K562 (cell line): ENCODE measurements at regions not wholly inside any gene's neighbourhood (a gene's known extent, or its start where the extent isn't known, plus 50 kb on each side); places are given as distances from the start of the nearest gene placed in this dataset.

ENCODE experiments used
- ATAC-seq: fragments of 200-7000 bp; cut with Tn5 transposase; 3 replicates; pipeline ENCODE4 v1.9.1; 2020; ENCODE audit warnings: moderate library complexity
- BruUV-seq: library from RNA; stranded (reverse); fragments of 400-500 nt; replicated peaks from 2 replicates; lab custom pipeline; 2021; lab: Mats Ljungman, UMichigan
- CTCF ChIA-PET: fragments of 300-600 bp; formaldehyde crosslinking; extraction: SDS; loops from one replicate; lab custom pipeline; 2021; ENCODE audit warnings: low intra/inter-chr PET ratio; lab: Yijun Ruan, JAX
- POLR2A ChIA-PET: fragments of 300-600, 350-650 bp; sonication (Branson Sonifier 250); formaldehyde crosslinking; extraction: SDS; loops from one replicate; lab custom pipeline; 2021; ENCODE audit warnings: antibody characterized with exemption, inconsistent platforms; lab: Yijun Ruan, JAX
- DNase-seq, 4 experiments: peaks; one replicate each; pipeline versions ENCODE4 v3.0.0 to v3.0.0-alpha.2; 2011 to 2018; ENCODE audit warnings: low spot score in 3 of 4, mixed read lengths in 3 of 4; ENCODE audit errors: extremely low read depth in 1 of 4
- FAIRE-seq: peaks from 2 replicates; lab custom pipeline; 2011; peaks lifted over from hg19 to GRCh38; lab: Jason Lieb, UNC
- H2AFZ ChIP-seq: 2 replicates; pipeline ENCODE4 v1.6.0; 2011; ENCODE audit warnings: low read depth, low read length, control low read depth, inconsistent platforms
- H3K27ac ChIP-seq: fragments of 200-600 bp; 3 replicates; pipeline ENCODE4 v1.8.0; 2011; ENCODE audit warnings: low read depth, mild to moderate bottlenecking, control low read depth, inconsistent platforms, low read length, moderate library complexity, mixed read lengths; ENCODE audit errors: extremely low read depth
- H3K27me3 ChIP-seq, 2 experiments: fragments of 300-600 bp in 1 of 2; 2 replicates in 1 of 2; 3 replicates in 1 of 2; pipeline versions ENCODE4 v1.6.0 to v1.8.0; 2011; ENCODE audit warnings: inconsistent platforms in 2 of 2, low read length in 2 of 2, mild to moderate bottlenecking in 1 of 2, mixed read lengths in 1 of 2, moderate library complexity in 1 of 2; ENCODE audit not compliant: control insufficient read depth in 2 of 2, insufficient read depth in 2 of 2
- H3K36me3 ChIP-seq: fragments of 300-600 bp; 3 replicates; pipeline ENCODE4 v1.8.0; 2011; ENCODE audit warnings: mild to moderate bottlenecking, low read length, inconsistent platforms; ENCODE audit not compliant: control insufficient read depth, insufficient read depth
- H3K4me1 ChIP-seq, 2 experiments: fragments of 200-600 bp in 1 of 2; replicated peaks in 1 of 2; 2 replicates in 1 of 2; 3 replicates in 1 of 2; pipeline versions ENCODE4 v1.5.1 to v1.8.0; 2011; ENCODE audit warnings: inconsistent platforms in 2 of 2, low read length in 2 of 2, mild to moderate bottlenecking in 1 of 2, mixed read lengths in 1 of 2, moderate library complexity in 1 of 2; ENCODE audit not compliant: control insufficient read depth in 2 of 2, insufficient read depth in 2 of 2
- H3K4me2 ChIP-seq: 2 replicates; pipeline ENCODE4 v1.6.1; 2011; ENCODE audit warnings: low read length, control low read depth, inconsistent platforms, mixed read lengths; ENCODE audit not compliant: insufficient read depth
- H3K4me3 ChIP-seq: fragments of 200-600 bp; sonication (generic), shearing (Covaris generic); 2 replicates; pipeline ENCODE4 v1.5.1; 2016; ENCODE audit warnings: control low read depth, inconsistent platforms
- H3K79me2 ChIP-seq: fragments of 200-600 bp; 3 replicates; pipeline ENCODE4 v1.8.0; 2011; ENCODE audit warnings: low read length, inconsistent platforms; ENCODE audit not compliant: control insufficient read depth, insufficient read depth
- H3K9ac ChIP-seq, 2 experiments: 2 replicates each; pipeline versions ENCODE4 v1.6.0 to v1.6.1; 2011; ENCODE audit warnings: low read depth in 2 of 2, low read length in 2 of 2, control low read depth in 1 of 2, inconsistent platforms in 1 of 2, mild to moderate bottlenecking in 1 of 2, mixed read lengths in 1 of 2; ENCODE audit not compliant: insufficient read depth in 1 of 2
- H3K9me1 ChIP-seq: one replicate; pipeline ENCODE4 v1.6.0; 2011; ENCODE audit warnings: inconsistent platforms, mild to moderate bottlenecking, low read length, moderate library complexity; ENCODE audit not compliant: control insufficient read depth, insufficient read depth
- H3K9me3 ChIP-seq: replicated peaks from 2 replicates; pipeline ENCODE4 v1.5.1; 2011; ENCODE audit warnings: low read depth, low read length, inconsistent platforms; ENCODE audit not compliant: control insufficient read depth, insufficient read depth
- H4K20me1 ChIP-seq: replicated peaks from 2 replicates; pipeline ENCODE4 v1.6.1; 2011; ENCODE audit warnings: low read length, inconsistent platforms, mixed read lengths; ENCODE audit not compliant: control insufficient read depth, insufficient read depth
- BDP1 ChIP-seq: IDR thresholded peaks from 3 replicates; pipeline ENCODE4 v1.6.1; 2011; ENCODE audit not compliant: insufficient read length, insufficient read depth
- CBX8 ChIP-seq: fragments of 200-600 bp; sonication (generic); IDR thresholded peaks from 2 replicates; pipeline ENCODE4 v1.6.1; 2012; ENCODE audit warnings: borderline replicate concordance, mixed run types, low read depth, mild to moderate bottlenecking, moderate library complexity, mixed read lengths, low read length, control low read depth, inconsistent platforms; ENCODE audit not compliant: poor library complexity, severe bottlenecking; ENCODE audit errors: extremely low read depth
- ELF2 ChIP-seq: fragments of 250-450 bp; sonication (Bioruptor Pico); IDR thresholded peaks from 2 replicates; pipeline ENCODE4 v1.5.0; 2021; ENCODE audit warnings: mild to moderate bottlenecking
- MCM3 ChIP-seq: fragments of 450-650 bp; IDR thresholded peaks from 2 replicates; pipeline ENCODE4 v1.6.1; 2016
- PTBP1 ChIP-seq: fragments of 200-400 bp; formaldehyde crosslinking; IDR thresholded peaks from 2 replicates; pipeline ENCODE4 v1.6.1; 2017; ENCODE audit warnings: low read depth, low read length
- TAF9B ChIP-seq: fragments of 450-650 bp; IDR thresholded peaks from 2 replicates; pipeline ENCODE4 v1.6.1; 2018; ENCODE audit warnings: mild to moderate bottlenecking; ENCODE audit not compliant: partially characterized antibody
- WHSC1 ChIP-seq: IDR thresholded peaks from one replicate; pipeline ENCODE4 v1.6.1; 2012; ENCODE audit warnings: low read length, control low read depth, inconsistent platforms
- ZC3H4 ChIP-seq: sonication (generic); formaldehyde crosslinking; IDR thresholded peaks from 2 replicates; pipeline ENCODE4 v1.9.0; 2021; ENCODE audit warnings: missing genetic modification reagents, borderline replicate concordance
- WGBS: fragments of 100-300 bp; shearing (Covaris generic); methylation state at CpG from one replicate; pipeline ENCODE4 v1.1.6; 2016; ENCODE audit warnings: low coverage, mixed read lengths; ENCODE audit not compliant: insufficient coverage; ENCODE audit errors: missing lambda C conversion rate; 5-methylcytosine and 5-hydroxymethylcytosine counted together
- in situ Hi-C: fragments of 300-500 bp; cut with MboI; formaldehyde crosslinking; loops from 4 replicates; pipeline ENCODE4 v1.15.0; 2018; ENCODE audit warnings: inconsistent platforms, mixed read lengths
- intact Hi-C: fragments of 100-400 bp; cut with micrococcal nuclease; formaldehyde crosslinking; loops from 2 replicates; pipeline ENCODE4 v1.14.2; 2022
- TF ChIP-seq, protein P1 (sequence below): sonication (generic); formaldehyde crosslinking; IDR thresholded peaks from 2 replicates; pipeline ENCODE4 v1.8.1; 2023; ENCODE audit warnings: mild to moderate bottlenecking, missing genetic modification reagents

DNA sequence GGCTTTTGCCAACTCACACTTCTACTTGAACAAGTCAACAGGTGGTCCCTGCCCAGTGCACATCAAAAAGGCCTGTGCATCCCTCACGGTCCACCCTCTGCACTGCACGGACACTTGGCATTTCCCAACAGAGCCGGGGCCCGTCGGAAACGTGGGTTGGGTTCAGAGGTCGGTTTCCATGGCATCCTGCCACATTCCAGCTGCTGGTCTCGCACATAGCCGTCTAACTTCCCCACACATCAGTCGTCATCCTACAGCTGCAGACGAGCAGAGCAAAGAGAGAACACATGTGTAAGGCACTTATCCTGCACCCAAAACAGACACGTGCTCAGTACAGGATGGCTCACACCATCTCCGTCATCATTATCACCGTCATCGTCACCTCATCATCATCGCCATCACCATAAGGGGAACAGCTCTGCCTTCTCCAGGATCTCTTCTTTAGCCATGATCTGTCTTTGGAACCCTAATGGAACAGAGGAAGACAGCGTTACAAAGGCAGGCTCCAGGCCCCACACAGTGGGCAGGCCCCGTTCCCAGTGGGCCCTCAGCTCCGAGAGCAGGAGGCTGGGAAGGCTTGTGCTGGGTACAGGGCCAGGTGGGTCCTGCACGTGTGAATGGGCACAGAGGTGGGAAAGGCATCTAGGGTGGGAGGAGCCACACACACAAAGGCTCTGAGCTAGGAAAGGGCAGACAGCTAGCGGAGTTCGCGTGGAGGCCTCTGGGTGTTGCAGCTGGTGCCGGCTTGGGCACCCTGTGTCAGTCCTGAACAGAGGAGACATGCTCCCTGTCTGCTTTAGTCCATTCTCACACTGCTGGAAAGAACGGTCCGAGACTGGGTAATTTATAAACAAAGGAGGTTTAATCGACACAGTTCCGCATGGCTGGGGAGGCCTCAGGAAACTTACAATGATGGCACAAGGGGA lies 170.8 kb upstream of the SOX1 start:
- H3K27me3 ChIP-seq, result peaks cover 0 to 13% of the 10 kb centered on the region in 2 experiments; a peak in 2 of 5 replicates
- FAIRE-seq, result no peak
- DNase-seq, result no peak

More for the DNA sequence above, 170.8 kb upstream of the SOX1 start:
- no peaks in the 10 kb centered on the region for H3K36me3 ChIP-seq
- no peaks in the 10 kb centered on the region for H3K4me1 ChIP-seq
- no peaks in the 10 kb centered on the region for H3K9me3 ChIP-seq
- 2% methylated on average over 24 of the region's 28 CpGs for WGBS
- no peak overlapping the region for H2AFZ ChIP-seq
- CTCF ChIA-PET, result no interaction called here
- in situ Hi-C loops (no loop called here), intact Hi-C loops (no loop called here)
- H3K27ac ChIP-seq, result no peak overlapping the region
- H3K9ac ChIP-seq, result no peak overlapping the region
- POLR2A ChIA-PET, result interaction anchor here (0.5 kb wide), 1 partner anchor 102 kb away, joined by 3 read pairs; no protein-coding TSS in a partner anchor
- no peak overlapping the region for H3K4me2 ChIP-seq
- BruUV-seq, result no TSS peak
- H3K4me3 ChIP-seq, result no peak overlapping the region
- ATAC-seq, result no peak
- no peaks in the 10 kb centered on the region for H3K79me2 ChIP-seq
- no peaks in the 10 kb centered on the region for H4K20me1 ChIP-seq
- no peaks in the 10 kb centered on the region for H3K9me1 ChIP-seq
- TF ChIP-seq ELF2 (CRISPR knock-in tag) (no peak), CBX8 (no peak), TAF9B (no peak), MCM3 (no peak), ZC3H4 (no peak), WHSC1 (no peak), BDP1 (no peak), PTBP1 (no peak)
- TF ChIP-seq, protein P1, sequence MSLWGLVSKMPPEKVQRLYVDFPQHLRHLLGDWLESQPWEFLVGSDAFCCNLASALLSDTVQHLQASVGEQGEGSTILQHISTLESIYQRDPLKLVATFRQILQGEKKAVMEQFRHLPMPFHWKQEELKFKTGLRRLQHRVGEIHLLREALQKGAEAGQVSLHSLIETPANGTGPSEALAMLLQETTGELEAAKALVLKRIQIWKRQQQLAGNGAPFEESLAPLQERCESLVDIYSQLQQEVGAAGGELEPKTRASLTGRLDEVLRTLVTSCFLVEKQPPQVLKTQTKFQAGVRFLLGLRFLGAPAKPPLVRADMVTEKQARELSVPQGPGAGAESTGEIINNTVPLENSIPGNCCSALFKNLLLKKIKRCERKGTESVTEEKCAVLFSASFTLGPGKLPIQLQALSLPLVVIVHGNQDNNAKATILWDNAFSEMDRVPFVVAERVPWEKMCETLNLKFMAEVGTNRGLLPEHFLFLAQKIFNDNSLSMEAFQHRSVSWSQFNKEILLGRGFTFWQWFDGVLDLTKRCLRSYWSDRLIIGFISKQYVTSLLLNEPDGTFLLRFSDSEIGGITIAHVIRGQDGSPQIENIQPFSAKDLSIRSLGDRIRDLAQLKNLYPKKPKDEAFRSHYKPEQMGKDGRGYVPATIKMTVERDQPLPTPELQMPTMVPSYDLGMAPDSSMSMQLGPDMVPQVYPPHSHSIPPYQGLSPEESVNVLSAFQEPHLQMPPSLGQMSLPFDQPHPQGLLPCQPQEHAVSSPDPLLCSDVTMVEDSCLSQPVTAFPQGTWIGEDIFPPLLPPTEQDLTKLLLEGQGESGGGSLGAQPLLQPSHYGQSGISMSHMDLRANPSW (CRISPR knock-in tag), result no peak
